RKO (cell line): ENCODE measurements at regions not wholly inside any gene's neighbourhood (a gene's known extent, or its start where the extent isn't known, plus 50 kb on each side); places are given as distances from the start of the nearest gene placed in this dataset.
"Not testable (repeated sequence)": the region's sequence is repeated elsewhere in the genome, so short reads cannot be mapped to it uniquely, and the experiment has no call there.

Experiments
- DNase-seq: peaks from one replicate; pipeline ENCODE4 v3.0.0-alpha.2; 2016; ENCODE audit warnings: low spot score

DNA sequence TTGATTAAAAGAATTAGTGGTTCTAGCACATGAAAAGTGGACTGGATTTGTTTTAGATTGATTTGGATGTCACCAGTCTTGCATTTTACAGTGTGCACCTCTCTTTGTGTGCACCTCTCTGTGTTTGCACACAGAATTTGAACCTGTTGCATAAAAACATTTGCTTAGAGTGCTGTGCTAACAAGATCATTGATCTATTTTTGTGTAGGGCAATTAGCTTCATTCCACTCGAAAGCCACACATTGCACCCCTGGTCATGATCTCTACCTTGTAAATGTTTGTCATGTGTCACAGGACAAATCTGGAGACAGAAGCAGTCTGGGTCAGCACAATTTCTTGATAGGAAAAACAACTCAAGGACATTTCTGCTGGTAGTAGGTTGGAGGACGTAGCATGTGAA, 258.7 kb upstream of the LINC00305 start:
- DNase-seq = no peak

DNA sequence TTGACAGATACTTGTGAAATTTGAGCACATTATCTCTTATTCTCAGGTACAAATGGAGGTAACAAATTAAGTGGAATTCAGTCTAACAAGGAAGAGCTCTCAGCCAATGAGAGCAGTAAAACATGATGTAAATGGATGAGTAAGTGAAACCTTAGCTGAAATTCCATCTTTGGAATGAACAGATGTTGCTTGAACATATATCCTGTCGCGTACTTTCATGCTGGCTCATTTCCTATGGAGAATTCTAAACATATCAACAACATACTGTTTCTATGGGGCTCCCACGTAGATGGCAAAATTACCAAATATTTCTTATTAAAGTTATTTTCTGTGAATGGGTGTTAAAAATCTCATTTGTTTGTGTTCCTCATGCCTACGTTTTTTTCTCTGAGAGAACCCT, 256.3 kb upstream of the LINC00305 start:
- peak; percentile 9 for DNase-seq

DNA sequence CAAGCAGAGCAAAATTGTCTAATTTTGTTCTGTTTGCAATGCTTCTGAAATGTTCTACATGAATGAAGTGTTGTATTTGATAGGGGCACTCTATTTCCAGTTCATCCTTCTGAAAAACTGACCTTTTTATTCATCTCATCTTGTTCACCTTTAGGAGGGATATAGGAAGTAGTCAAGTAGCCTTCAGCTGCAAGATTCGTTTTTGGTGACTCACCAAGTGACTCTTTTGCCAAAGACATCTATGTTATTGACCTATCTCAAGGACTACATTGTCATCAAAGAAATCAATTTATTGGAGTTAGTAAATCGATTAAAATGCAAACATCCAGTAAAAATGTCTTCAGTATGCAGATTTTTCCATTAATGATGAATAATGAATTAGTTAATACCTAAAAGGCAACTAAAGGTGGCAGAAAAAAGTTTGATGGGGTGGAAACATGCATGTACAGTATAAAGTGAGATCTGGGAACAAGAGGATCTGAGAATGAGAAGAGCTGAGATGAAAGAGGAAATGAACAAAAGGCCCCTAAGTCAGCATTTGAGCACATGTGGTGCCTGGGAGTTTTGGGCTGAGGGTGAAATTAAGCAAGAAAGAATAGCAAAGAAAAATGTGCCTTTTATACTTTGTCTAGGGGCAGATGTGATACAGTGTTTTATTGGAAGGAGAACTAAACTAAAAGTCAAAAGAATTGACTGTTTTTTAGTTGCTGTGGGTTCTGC, 255.1 kb upstream of the LINC00305 start:
- DNase-seq = no peak

- no peak for DNase-seq
Observed at GRCh38 chr18:64402636-64403035, 253.7 kb upstream of the LINC00305 start.

- DNase-seq = no peak
Observed at GRCh38 chr18:64401268-64402060, 252.6 kb upstream of the LINC00305 start.

DNA sequence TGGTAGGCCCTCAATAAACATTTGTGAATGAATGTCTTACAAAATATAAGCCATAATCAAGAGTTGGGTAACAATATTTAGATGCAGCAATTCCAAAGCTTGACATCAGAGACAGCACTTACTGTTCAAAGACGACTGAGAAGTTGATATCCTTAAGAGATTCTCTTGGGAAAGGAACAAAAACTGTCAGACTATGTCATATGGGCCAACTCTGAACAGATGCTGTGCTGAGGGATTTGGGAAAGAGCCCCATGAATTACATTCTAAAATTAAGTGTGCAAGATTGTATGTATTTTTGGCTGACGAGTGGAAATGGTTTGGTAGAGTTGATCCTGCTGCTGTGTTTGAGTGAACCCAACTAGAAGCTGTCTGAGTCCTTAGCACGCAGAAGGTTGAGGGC, 250.7 kb upstream of the LINC00305 start:
- DNase-seq = no peak

DNA sequence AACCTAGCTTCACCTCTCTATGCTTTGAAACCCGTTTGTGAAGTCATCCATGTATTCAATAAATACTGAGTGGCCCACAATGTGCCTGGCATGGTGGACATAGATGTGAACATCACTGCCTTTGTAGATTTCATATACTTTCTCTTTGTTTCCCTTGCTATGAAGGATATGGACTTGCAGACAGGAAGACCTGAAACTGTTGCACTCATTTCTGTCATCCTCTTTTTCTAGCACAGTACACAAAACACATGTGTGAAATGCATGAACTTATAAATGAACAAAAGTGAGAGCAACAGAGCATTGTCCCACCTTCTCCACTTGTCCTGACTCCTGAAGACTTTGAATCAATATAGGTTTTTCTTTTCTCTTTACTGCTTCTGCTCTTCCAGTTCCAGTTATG, 249.4 kb upstream of the LINC00305 start:
- no peak for DNase-seq

DNA sequence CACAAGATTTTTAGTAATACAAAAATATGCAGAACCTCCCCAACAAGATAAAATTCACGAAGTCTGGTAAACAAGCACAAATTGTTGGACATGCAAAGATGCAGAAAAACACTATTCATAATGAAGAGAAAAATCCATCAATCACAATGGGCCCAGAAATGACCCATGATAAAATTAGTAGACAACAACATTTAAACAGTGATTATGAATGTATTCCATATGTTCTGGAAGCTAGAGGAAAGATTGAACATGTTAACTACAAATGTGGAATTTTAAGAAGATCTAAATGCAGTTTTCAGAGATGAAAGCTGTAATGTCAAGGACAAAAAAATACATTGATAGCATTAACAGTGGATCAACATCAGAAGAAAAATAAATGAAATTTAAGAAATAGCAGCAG, 243.3 kb upstream of the LINC00305 start:
- no peak for DNase-seq

GRCh38 chr18:64384101-64384500, 235.2 kb upstream of the LINC00305 start:
- DNase-seq = no peak

GRCh38 chr18:64380117-64380516, 231.2 kb upstream of the LINC00305 start:
- no peak for DNase-seq

DNA sequence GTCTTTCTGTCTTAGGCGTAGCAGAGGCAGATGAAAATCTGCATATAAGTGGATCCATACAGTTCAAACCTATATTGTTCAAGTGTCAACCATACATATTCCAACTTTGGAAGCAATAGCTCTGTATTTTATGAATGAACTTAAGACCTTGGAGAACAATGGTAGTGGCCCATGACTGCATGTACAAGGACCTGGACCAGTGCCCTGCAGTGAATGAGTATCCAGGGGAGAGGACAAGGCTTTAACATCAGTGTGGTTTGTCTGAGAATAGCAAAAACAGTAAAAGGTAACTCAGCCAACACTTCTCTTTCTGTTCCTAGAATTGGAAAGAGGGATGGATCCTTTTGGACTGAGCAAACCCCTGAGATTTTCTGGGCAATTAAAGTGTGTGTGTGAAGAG, 230.8 kb upstream of the LINC00305 start:
- no peak for DNase-seq

GRCh38 chr18:64377446-64377845, 228.6 kb upstream of the LINC00305 start:
- no peak for DNase-seq

DNA sequence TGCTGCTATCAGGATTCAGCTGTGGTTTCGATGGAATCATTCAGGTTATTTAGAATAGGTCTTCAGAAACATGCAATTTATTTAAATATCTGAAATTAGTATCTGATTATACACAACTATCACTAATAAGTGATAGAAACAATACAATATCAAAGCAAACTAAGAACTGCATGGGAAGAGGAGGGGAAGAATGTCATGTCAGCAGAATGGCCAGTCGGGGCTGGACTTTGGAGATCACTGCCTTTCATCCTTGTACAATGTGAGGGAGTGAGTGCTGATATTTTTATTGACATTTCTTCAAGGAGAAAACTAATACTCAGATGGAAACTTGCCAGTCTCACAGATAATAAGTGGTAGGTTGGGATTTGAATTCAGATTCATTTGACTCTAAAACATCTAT, 224.0 kb upstream of the LINC00305 start:
- no peak for DNase-seq

GRCh38 chr18:64369830-64370440, 221.0 kb upstream of the LINC00305 start:
- not testable (repeated sequence) for DNase-seq

- peak; percentile 2 for DNase-seq
Observed at GRCh38 chr18:64365106-64365505, 216.2 kb upstream of the LINC00305 start.

DNA sequence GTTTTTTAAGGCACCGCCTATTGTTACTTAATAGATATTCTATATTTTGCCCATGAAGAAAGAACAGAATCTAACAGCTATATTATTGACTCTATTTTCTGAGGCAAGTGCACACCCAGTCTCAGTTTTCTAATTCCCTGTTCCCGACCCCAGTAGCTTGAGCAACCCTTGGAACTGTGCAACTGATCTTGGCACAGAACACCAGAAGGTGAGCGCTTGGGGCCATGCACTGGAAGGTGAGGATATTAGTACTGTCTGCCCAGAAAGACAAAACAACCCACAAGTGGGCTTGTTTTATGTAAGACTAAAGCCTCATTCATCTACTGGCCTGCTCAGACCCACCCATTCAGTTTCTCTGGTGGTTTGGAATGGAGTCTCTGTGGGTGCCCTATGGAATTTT, 188.8 kb upstream of the LINC00305 start:
- DNase-seq = no peak

DNA sequence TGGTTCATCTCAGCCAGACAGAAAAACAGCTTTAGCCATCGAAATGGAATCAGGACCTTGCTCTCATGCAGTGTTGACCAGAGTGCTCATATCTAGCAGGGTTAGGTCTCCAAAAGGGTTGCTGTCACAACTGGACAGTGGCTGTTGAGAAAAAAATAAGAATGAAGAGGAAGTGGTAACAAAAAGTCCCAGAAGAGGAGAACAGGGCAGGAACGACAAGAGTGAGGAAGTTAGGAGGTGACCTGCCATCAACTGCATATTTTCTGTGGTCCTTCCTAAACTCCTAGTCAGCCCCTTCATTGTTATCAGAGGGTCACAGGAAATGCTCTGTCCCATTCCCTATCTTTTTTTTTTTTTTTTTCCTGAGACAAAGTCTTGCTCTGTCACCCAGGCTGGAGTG, 188.1 kb upstream of the LINC00305 start:
- no peak for DNase-seq

GRCh38 chr18:64334748-64335147, 185.9 kb upstream of the LINC00305 start:
- DNase-seq = no peak

DNA sequence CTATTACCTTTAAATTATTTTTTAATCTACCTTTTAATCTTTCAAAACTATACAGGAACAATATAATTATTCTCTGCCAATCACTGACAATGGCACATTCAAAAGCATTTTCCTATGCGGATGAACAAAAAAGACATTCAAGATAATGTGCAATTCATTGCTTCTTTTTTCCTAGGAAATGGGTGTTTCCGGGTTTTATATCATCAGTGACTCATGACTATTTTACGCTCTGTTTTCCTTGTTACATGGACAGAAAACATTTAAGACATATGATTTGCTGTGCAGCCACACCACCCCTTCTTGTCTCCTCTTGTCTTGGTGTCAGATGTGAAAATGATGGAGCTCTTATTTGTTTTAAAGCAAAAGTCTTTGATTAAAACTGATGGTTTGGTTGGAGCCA, 184.7 kb upstream of the LINC00305 start:
- DNase-seq = no peak

GRCh38 chr18:64332835-64333234, 183.9 kb upstream of the LINC00305 start:
- no peak for DNase-seq

- DNase-seq = no peak
Observed at GRCh38 chr18:64331419-64331818, 182.5 kb upstream of the LINC00305 start.

- DNase-seq = no peak
Observed at GRCh38 chr18:64330931-64331330, 182.0 kb upstream of the LINC00305 start.

DNA sequence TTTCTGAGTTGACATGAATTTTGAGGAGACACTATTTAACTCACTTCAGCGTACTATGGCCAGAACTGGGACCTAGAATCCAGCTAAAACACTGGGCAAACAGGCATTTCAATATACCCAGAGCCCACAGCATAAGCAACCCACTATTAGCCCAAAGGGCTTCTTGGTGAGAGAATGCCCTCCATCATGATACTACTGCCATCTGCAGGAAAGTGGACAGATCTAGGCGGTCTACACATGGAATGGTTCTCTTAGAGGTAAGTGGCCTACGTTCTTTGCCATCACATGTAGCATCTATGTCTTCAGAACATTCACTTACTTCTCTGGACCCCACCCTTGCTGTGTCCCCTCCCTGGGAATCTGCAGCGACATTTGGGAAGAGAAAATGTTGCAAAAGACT, 181.3 kb upstream of the LINC00305 start:
- DNase-seq = peak; percentile 17
